ENCODE measurements at regions not wholly inside any gene's neighbourhood (a gene's known extent, or its start where the extent isn't known, plus 50 kb on each side); places are given as distances from the start of the nearest gene placed in this dataset.
"Not testable (repeated sequence)": the region's sequence is repeated elsewhere in the genome, so short reads cannot be mapped to it uniquely, and the experiment has no call there.

DNA sequence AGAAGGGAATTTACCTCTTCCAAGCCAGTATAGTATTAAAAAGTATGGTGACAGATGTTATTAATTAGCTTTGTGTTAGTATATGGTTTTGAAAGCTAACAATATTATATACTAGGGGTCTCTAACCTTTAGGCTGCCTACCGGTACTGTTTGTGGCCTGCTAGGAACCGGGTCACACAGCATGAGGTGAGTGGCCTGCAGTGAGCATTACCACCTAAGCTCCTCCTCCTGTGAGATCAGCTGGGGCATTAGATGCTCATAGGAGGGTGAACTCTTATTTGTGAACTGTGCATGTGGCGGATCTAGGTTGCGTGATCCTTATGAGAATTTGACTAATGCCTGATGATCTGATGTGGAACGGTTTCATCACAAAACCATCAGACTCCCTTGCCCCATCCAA, 583.4 kb upstream of the CDH2 start:
- intact Hi-C loops (cut with micrococcal nuclease), result no loop called here

DNA sequence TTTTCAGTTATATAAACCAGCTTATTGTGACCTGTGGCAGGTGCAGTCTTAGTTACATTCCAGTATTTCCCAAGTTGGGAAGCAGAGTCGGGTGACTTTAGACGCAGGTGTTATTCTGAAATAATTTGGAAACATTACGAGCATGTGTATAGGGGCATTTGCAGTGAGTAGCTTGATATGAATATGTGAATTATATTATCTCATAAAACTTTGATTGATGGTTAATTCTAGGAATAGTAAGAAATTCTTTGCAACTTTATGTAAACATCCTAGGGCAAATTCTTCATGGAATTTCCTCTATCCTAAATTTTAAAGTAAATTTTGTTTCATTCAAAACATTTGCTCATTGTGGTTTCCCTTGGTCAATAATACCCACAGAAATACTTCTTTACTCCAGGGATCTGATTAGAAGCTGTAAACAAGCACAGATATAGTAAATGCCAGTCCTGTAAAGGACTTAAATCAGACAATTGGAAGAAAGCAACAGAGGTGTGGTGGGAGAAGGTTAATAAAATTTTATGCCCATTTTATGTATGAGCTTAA, 580.6 kb upstream of the CDH2 start:
- intact Hi-C loops (cut with micrococcal nuclease), result no loop called here

DNA sequence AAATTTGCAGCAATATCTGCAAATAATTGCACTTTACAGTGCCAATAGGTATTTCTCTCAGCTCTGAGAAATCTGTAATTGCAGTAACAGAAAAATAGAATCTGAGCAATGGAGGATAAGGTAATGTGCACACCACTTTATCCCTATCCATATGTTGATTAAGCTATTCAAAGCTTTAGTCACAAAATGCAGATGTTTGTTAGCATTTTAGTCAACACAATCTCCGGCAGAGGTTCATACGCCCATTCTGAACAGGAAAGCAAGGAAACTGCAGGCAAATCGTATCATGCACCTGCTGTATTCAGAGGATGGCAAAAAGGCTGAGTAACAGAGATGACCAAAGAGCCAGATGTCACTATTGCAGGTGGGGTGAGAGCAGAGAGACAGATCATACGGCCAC, 566.2 kb upstream of the CDH2 start:
- intact Hi-C loops (cut with micrococcal nuclease), result no loop called here

DNA sequence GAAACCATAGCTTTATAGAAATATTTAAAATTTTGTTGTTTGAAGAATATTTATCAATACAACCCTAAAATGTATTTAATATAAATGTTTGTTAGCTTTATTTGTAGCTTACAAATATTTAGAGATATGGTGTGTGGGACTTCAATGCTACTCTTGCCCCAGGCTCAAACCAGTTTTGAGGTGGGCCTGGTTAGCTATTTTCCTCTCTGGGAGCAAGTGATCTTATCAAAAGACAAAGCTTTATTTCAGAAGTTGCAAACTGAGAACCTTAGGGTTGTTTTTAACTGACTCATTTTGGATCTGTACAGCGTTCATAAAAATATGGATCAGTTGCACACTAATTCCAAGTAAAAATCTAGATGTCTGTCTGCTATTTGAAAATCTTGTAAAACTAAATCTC, 563.6 kb upstream of the CDH2 start:
- intact Hi-C loops (cut with micrococcal nuclease), result no loop called here

DNA sequence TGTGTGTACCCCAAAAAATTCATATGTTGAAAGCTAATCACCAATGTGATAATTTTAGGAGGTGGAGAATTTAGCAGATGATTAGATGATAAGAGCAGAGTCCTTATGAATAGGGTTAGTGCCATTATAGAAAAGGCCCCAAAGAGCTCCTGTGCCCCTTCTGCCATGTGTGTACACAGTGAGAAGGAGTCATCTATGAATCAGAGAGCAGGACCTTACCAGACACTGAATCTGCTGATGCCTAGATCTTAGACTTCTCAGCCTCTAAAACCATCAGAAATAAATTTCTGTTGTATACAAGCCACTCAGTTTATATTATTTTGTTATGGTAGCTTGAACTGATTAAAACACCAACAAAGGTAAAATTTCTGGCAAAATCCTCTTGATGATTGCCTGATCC, 560.0 kb upstream of the CDH2 start:
- intact Hi-C loops (cut with micrococcal nuclease), result loop anchor here (5.0 kb wide), 1 partner anchor 50 kb away; no protein-coding TSS in a partner anchor

DNA sequence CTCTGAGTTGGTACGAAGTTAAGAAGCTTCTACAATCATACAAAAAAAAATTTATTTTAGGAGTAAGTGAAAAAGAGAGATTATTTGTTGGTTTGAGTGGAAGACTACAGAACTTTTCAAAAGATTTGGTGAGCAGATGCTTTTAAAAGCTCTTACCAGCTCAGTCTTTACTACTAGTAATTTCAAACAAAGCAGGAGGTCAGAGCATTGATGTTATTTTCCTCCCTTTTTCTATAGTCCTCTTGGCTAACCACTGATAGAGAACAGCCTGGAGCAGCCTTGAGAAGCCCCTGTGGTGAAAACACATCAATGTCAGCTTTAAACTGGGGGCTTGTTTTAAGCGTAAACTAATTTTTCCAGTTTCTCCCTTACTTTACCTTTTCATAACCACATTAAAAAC, 559.3 kb upstream of the CDH2 start:
- intact Hi-C loops (cut with micrococcal nuclease), result loop anchor here (5.0 kb wide), 1 partner anchor 49 kb away; no protein-coding TSS in a partner anchor

DNA sequence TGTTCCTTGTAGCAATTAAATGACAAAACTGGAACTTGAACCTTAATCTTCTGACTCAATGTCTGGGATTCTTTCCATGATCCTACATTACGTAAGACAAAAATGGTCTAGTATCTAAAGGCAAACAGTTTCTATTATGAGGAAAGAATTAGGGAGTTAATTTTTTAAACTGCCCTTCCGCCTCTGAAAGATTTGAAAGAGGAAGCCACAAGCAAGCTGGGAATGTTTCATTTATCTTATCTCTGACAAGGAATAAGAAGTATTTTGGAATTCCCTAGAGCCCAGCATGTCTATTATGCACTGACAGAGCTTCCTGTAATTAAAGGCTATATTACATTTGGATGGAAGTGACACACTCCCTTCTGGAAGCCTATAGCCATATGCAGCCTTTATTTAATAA, 558.8 kb upstream of the CDH2 start:
- intact Hi-C loops (cut with micrococcal nuclease), result loop anchor here (5.0 kb wide), 1 partner anchor 48 kb away; no protein-coding TSS in a partner anchor

DNA sequence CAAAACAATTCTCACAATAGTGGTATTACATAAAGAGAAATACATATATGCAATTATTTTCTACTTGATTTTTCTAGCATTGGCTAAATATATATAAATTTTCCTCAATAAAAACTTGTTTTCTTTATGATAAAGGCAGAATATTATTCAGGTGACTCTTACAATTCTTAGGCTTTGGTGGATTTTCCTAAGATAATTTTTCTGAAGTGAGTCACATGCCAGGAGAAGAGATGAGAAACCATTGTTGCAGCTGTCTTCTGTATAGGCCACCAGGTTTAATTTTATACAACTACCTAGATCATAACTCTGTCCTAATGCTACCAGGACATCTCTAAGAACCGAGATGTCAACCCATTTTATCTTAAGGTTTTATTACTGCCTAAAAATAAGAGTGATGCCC, 552.4 kb upstream of the CDH2 start:
- intact Hi-C loops (cut with micrococcal nuclease), result no loop called here

DNA sequence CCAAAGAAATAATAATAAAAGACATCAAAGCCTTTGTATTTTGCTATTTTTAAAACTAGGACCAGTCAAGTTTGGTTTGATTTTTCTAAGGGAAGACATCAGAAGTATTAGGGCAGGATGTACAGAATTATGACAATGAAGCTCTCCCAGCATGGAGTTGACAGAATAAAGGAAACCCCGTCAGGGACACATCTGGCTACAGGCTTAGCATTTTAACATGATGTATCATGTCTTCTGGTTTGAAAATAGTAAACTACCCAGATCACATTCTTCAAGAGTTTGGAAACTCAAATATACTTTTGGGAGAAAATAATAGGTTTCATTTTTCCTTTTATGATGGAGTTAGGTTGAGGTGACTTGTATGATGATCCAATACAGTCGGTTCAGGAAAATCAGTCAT, 552.0 kb upstream of the CDH2 start:
- intact Hi-C loops (cut with micrococcal nuclease), result no loop called here

DNA sequence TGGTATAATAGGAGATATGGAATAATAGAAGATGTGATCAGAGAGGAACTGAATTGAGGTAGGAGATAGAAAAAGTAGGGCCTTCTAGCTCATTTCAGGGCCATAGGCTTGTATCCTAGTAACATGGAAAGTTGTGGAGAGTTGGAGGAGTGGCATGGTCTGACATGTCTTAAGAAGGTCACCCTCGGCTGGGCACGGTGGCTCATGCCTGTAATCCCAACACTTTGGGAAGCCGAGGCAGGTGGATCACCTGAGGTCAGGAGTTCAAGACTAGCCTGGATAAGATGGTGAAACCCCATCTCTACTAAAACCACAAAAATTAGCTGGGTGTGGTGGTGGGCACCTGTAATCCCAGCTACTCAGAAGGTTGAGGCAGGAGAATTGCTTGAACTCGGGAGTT, 550.3 kb upstream of the CDH2 start:
- intact Hi-C loops (cut with micrococcal nuclease), result not testable (repeated sequence)

DNA sequence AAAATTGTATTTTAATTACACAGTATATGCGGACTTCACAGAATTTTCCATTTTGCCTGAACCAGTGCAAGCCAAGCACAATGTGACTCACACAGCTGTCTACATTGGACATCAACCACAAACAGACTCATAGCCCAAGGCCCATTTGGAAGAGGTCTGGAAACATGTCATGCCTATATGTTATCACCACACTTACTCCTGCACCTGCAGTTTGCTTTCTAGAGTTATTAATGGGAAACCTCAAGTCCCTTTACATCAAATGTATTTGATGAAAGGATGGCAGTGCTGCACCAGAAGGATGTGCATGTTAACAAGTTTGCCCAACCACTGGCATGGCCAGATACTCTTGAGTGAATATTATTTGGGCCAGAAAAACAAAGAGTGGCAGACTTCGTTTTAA, 548.9 kb upstream of the CDH2 start:
- intact Hi-C loops (cut with micrococcal nuclease), result no loop called here

DNA sequence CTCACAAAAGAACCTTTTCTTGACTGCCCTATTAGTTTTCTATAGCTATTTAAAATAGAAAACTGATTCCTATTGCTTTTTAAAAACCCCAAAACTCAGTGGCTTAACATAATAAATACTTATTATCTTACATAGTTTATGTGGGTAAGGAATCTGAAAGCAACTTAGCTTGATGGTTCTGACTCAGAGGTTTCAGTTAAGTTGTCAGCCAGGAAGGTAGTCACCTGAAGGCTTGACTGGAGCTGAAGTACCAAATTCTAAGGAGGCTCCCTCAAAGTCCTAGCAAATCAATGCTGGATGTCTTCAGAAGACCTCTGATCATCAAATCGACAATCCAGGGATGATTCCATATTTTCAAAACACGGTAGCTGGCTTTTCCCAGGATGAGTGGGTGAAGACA, 546.6 kb upstream of the CDH2 start:
- intact Hi-C loops (cut with micrococcal nuclease), result no loop called here

DNA sequence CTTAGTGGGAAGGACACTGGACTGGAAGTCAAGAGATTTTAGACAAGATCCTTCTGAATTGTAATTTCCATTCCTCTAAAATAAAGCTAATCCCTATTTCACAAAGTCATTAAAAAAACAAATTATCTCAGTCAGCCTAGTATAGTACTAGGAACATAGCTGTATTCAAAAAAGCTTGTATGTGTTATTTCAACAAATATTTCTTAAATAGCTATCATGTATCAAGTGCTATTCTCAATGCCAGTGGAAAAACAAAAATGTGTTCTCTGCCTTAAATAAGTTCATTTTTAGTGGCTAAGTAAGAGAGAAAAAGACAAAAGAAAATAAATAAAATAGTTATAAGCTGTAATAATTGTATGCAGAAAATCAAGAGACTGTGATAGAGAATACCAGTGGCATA, 541.8 kb upstream of the CDH2 start:
- intact Hi-C loops (cut with micrococcal nuclease), result no loop called here

DNA sequence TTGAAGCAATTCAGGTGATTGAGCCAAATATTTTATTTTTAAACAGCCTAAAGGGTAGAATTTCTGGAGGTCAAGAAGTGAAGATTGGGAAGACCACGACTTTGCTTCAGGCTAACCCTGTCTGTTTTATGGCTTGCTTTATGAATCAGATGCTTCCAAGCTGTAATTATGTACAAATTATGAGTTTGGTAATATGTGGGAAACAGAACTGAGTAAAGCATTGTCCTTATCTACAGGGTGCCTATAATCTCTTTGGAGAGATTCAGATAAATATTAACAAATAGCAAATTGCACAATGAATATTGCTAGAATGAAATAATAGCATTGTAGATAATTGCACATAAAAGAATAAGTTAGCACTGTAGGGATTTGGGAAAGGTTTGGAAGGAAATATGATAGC, 539.4 kb upstream of the CDH2 start:
- intact Hi-C loops (cut with micrococcal nuclease), result no loop called here

DNA sequence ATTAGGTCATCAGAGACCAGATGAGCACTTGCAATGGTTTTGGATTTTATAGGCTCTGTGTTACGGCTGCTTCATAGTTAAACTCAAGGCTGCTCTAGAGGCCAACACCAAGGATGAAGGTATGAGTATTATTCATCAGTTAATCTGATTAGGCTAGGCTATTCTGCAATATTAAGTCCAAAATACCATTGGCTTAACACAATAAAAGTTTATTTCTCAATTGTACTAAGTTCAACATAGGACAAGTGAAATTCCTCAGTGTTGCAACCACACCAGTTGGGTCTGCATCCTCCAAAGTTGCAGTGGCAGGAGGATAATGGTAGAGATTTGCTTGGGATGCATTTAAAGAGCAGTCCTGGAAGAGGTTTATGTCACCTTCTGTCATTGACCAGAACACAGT, 538.3 kb upstream of the CDH2 start:
- intact Hi-C loops (cut with micrococcal nuclease), result no loop called here

DNA sequence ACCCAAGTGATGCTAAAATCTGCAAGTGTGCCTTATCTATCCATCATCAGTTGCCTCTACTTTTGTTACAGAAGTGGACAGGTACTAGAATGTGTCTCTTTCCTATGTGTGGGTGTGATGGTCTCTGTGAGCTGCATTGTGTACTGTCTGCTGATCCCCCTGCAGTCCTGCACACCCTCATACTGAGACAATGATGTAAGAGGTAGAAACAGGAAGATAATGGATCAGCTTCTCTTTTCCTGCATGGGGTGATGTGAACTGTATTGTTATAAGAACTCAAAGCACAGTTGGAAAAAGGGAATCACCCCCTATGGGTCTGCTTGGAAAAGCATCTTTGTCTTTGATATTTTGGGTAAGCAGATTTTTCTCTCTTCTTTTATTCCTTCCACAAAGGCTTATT, 537.6 kb upstream of the CDH2 start:
- intact Hi-C loops (cut with micrococcal nuclease), result no loop called here

DNA sequence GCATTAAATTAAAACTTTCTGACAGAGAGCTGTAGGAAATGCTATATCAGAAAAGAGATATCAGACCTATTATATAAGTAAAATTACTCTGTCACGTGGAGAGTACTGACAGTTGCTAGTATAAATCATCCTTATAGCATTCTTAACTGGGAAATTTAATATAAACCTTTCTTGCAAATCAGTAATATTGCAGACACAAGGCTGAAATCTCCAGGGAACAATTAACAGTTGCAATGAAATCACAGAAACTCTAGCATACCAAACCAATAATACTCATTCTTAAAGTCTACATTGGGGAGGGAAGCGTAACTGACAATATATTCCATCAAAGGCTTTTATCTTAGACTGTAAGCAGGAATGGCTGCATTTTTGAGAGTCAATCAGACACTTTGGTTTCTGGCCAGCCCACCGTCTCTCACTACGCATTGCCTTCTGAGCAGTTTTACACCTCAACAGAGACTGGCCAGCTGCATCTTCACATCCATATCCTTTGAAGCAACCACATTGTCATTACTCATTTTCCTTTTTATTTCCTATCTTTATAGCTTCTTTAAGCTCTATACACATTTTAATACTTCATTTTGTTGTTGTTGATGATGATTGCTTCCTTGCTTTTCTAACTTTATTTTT, 536.0 kb upstream of the CDH2 start:
- intact Hi-C loops (cut with micrococcal nuclease), result no loop called here

DNA sequence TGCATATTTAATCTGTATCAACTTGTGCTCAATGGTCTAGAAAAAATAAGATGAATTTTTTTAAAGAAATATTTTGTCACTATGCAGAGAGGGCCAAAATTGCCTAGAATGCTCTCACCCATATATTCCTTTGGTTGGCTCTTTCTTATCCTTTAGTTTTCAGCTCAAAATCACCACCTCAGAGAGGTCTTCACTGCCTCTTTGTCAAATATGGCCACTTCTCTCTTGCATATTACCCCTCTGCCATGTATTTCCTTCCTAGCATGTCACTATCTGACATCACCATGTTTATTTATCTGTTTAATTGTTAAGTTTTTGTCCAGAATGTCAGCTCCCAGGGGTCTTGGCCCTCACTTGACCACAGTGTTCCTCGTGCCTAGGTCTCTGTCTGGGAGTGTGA, 535.2 kb upstream of the CDH2 start:
- intact Hi-C loops (cut with micrococcal nuclease), result no loop called here

DNA sequence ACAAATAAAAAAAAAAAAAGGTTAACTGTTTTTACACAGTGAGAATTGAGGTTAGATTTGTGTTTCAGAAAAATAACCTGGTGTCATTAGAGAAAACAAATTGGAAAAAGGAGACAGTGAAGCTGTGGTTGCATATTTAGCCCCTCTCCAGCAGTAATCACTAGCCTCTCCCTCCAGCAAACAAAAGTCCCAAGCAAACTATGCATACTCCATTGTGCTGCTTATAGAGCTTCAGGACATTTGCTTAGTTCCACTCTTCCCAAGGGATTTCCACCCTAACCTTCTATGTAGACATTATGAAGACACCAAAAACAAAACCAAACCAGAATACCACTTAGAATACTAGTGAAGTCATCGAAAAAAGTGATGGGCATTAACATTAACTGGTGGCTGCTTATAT, 534.2 kb upstream of the CDH2 start:
- intact Hi-C loops (cut with micrococcal nuclease), result no loop called here

DNA sequence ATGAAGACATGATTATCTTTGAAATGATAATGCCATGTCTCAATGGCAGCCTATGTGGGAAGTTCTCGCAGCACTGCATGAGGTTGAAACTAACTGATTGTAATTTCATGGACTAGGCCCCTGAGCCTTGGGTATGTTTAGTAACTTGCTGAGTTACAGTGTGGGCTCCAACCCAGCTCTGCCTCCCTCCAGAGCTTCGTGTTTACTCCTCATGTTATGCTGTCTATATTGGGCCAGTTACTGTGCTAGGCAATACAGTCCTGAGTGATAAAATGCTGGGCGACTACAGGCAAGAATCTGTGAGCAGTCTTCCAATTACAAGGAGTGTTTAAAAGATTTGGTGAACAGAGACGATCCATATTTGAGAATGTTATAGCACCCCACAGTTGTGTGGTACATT, 530.1 kb upstream of the CDH2 start:
- intact Hi-C loops (cut with micrococcal nuclease), result no loop called here

DNA sequence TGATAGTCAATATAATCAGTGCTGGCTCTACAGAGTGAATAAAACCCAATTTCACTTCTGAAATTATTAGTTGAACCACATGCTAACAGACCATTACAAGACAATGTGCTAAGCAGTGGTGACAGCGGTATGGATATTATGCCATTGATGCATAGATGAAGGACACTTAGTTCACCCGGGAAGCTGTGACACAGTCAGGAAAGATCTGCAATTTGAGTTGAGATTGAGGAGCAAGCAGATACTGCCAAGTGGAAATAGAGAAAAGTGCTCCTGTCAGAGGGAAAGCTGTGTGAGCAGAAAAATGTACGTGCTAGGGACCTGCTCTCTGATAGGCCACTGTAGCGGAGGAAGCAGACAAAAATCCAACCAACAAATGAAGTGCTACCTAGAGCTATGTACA, 529.5 kb upstream of the CDH2 start:
- intact Hi-C loops (cut with micrococcal nuclease), result no loop called here

DNA sequence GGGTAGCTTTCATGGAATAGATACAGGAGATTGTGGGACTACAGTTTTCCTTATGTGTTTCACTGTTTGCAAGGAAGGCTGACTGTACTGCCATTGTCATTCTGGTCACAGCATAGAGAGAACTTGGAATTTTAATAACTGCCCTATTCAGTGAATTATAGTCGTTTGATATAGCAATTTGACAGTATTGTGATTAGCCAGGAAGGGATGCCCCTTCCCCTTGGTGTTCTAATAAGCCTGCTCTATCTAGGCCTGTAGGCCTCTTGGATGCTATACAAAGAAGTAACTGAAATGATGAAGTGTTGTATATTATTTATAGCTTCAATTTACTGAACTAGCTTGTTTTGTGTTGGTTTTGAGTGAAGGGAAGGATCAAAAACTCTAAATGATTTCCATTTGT, 528.6 kb upstream of the CDH2 start:
- intact Hi-C loops (cut with micrococcal nuclease), result no loop called here

DNA sequence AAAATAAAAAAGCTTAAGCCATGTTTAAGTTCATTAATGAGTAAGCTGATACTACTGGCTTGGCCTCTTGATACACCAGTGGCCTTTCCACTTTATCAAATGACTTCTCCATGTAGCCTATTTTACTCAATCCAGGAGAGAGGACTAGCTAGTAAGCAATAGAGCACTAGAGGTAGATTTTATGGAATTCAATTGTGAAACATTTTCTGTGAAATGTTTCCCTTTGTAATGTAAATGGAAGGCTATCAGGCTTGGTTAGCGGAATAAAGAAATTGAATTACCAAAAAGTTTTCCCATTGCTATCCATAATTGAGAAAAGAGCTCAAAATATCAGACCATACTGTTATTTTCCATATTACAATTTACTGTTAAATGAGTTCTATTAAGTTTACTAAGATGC, 515.4 kb upstream of the CDH2 start:
- intact Hi-C loops (cut with micrococcal nuclease), result no loop called here

DNA sequence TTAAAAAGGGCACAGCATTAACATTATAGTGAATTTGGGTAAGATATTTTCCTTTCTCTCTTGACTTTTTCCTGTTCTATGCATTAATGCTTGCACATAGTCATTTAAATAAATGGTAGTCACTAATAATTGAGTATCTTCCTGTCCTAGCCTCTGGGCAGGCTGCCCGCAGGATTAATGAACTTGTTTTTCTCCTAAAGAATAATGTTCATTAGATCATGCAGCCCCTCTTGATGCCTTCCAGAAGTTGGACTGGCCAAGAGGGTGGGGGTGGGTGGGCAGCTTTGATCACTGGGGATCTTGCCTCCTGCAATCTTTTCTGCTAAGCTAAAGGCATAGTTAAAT, 514.5 kb upstream of the CDH2 start:
- intact Hi-C loops (cut with micrococcal nuclease), result no loop called here

Measured in T-helper 1 cell treated with Interleukin-12 subunit alpha and Interleukin-12 subunit beta and Interleukin-4 antibody, amounts not matched to agents 30 ng/mL and 1 ng/mL, for 36 hours (primary cell).